ENCODE measurements at regions not wholly inside any gene's neighbourhood (a gene's known extent, or its start where the extent isn't known, plus 50 kb on each side); places are given as distances from the start of the nearest gene placed in this dataset.

GRCh38 chr5:68547056-68547455 is 331.5 kb downstream of the PIK3R1 start:
- TF ChIP-seq CTCF (IDR thresholded peaks at IDR 0.05 in 2 of 3, conservative IDR thresholded peaks at IDR 0.05 in 1 of 3; ENCODE audit: borderline replicate concordance in 1 of 3, insufficient read depth in 1 of 3, low read depth in 2 of 3, low read length in 2 of 3) (no peak), YY1 (IDR thresholded peaks at IDR 0.05; ENCODE audit: extremely low read depth, insufficient replicate concordance, low read depth, low read length) (no peak), RAD21 (IDR thresholded peaks at IDR 0.05; ENCODE audit: low read depth) (no peak)

Measured in HCT116 (cell line).